Fibroblast of skin of back (primary cell): ENCODE measurements at regions not wholly inside any gene's neighbourhood (a gene's known extent, or its start where the extent isn't known, plus 50 kb on each side); places are given as distances from the start of the nearest gene placed in this dataset.

ENCODE experiments used
- DNase-seq: peaks from one replicate; pipeline ENCODE4 v3.0.0-alpha.2; 2013

DNA sequence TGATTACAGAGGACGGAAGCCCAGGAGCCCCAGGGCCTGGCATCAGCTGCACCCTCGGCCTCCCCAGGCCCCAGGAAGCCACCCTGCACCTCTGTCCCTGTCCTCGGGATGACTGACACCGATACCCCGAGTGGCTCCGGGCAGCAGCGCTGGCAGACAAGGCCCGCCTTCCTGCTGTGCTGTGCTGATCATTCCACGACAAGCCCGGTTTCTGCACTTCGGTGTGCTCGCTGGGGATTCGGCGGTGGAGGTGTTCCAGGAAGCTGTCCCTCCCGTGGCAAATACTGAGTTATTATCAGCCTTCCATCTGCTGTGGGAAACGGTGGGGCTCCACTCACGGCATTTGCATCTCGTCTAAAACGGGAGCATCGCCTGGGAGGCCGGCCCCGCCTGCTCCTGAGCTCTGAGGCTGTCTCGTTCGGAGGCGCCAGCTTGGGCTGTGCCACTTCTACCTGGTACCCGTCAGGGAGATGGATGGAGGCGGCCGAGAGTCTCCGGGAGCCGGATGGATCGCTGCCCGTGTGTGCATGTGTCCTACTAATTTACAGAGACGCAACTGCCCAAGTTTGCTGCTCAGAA lies 506.1 kb downstream of the BRD1 start:
- DNase-seq: no peak

DNA sequence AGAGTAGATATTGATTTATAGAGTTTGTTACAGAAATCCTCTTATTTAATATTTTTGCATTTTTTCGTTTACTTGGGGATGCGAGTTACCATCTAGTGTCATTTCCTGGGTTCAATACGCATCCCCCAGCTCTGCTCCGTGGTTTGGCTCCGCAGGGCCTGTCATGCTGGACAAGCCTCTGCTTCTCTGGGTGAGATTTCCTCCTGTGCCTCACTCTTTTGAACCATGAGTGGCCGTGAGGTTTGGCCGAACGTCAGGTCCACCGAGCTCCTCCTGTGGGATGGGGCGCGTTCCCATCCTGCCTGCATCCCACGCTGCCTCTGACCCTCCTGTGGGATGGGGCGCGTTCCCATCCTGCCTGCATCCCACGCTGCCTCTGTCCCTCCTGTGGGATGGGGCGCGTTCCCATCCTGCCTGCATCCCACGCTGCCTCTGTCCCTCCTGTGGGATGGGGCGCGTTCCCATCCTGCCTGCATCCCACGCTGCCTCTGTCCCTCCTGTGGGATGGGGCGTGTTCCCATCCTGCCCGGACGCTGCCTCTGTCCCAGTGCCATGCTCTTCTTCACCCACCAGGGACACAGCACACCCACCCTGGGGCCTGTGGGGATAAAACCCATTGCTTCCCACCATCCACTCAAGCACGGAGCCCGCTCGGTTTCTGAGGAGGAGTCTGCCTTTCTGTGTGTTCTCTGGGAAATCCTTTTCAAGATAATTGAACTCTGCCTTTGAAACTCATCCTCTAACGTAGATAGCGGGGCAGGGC lies 506.8 kb downstream of the BRD1 start:
- no peak for DNase-seq

DNA sequence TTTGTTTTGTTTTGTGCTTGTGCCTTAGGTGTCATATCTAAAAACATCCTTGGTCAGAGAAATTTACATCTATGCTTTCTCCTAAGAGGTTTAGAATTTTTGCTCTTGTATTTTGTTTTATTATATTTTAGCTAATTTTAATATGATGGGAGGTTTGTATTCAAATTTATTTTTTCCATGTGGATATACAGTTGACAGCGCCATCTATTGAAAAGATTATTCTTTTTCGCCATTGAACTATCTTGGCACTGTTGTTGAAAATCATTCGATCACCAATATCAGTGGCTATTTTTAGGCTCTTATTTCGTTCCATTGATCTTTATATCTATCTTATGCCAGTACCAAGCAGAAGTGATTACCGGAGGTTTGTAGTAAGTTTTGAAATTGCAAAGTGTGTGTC lies 510.3 kb downstream of the BRD1 start:
- DNase-seq: no peak

DNA sequence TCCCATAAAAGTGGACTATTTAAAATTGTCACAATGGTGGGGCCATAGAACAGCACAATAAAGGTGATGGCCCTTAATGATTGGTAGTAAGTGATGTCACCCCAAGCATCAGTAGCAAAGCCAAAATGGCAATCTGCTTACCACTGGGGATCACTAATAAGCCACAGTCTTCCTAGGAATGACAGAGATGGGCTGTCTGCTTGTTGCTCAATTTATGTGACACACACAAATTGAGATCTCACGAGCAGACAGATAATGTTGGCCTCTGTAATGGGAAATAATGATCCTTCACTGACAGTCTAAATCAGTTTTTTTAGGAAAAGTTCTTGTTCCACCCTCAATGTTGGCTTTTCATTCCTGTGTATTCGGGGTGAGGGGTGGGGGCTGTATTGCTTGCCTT lies 515.1 kb downstream of the BRD1 start:
- no peak for DNase-seq

DNA sequence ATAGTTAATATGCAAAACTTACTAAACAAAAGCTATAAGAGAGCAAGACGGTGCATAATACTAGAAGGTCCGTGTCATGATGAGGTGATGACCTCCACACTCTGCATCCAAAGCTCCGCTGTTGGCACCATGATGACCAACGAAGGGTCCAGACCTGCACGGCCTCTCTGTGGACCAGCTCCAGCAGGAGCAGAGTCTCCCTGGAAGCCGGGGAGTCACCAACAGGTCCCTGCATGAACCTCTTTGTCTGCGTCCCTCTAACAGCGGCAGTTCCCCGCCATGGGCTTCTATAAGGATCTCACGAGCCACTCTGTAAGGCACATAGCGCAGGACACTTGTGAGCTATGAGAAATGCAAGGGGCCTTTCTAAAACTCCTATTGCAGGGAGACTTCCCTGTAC lies 517.3 kb downstream of the BRD1 start:
- DNase-seq: no peak

DNA sequence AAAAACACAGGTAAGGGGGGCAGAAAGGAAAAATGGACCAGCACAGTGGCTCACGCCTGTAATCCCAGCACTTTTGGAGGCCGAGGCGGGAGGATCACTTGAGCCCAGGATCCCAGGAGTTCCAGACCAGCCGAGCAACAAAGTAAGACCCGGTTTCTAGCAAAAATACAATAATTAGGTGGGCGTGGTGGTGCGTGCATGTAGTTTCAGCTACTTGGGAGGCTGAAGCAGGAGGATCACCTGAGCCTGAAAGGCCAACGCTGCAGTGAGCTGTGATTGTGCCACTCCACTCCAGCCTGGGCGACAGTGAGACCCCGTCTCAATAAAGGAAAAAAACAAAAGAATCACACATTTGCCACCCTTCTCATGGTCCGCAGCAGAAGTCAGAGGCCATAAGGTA lies 519.4 kb downstream of the BRD1 start:
- DNase-seq: no peak

DNA sequence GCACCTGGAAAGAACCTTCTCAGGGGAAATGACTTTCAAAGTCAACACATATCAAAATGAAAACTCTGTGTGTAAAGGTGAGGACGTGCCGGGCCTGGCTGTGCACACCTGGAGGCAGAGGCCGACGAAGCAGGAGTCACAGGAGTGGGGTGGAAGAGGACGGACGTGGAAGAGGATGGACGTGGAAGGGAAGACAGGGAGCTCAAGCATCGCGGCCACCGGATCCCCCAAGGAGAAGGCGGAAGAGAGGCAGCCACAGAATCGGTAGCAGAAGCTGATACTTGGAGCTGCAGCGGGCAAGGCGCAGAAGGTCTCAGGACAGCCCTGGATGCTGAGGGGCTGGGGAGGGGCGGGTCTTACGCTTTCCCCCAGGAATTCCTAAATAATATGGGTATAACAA lies 519.8 kb downstream of the BRD1 start:
- DNase-seq: no peak

DNA sequence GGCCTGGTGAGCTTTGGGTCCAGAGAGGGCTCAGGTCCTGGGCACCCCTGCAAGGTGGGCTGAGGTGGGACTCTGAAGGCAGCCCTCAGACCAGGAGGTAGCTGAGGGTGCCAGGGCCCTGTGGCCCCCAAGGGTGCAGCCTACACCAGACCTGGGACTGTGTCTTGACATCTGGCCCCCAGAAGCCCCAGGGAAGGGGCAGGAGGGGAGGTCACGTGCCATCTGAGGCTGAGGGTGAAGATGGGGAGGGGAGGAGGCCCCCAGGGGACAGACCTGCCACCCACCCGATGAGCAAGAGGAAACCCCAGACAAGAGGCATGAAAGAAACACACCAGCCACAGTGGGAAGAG lies 520.2 kb downstream of the BRD1 start:
- DNase-seq: no peak

DNA sequence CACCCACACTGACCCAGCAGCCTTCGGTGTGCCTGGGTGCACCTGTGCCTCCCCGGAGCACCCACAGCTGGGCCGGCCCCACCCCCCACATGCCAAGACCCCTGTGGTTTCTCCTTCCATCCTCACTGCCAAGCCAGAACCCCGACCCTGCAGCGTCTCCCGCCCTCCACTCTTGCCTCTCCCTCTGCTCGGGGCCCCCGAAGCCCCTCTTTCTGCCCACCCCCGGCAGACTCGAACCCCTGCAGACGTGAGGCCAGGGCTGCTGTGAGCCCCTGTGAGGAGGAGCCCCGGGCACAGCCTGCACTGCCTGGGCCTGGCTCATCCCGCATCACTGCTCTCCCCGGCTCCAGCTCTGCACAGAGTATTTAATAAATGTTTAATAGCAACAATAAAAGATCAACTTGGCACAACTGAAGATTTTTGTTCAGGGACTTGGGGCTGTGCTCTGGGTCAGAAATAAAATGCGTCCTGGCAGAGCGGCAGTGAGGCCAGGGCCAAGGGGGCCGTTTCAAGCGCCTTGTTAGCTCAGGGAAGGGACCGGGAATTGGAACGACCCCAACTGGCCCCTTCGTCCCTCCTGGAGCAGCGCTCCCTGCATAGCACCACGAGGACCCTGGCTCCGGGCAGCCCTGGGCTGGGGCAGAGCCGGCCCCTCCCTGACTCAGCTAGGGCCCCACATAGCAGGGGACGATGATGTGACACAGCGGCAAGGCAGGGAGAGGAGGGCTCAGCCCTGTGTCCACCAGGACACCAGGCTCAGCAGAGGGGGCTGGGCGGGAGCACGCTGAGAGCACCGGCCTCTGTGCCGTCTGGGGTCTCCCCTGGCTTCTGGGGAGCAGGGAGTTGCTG lies 520.8 kb downstream of the BRD1 start:
- DNase-seq: no peak

DNA sequence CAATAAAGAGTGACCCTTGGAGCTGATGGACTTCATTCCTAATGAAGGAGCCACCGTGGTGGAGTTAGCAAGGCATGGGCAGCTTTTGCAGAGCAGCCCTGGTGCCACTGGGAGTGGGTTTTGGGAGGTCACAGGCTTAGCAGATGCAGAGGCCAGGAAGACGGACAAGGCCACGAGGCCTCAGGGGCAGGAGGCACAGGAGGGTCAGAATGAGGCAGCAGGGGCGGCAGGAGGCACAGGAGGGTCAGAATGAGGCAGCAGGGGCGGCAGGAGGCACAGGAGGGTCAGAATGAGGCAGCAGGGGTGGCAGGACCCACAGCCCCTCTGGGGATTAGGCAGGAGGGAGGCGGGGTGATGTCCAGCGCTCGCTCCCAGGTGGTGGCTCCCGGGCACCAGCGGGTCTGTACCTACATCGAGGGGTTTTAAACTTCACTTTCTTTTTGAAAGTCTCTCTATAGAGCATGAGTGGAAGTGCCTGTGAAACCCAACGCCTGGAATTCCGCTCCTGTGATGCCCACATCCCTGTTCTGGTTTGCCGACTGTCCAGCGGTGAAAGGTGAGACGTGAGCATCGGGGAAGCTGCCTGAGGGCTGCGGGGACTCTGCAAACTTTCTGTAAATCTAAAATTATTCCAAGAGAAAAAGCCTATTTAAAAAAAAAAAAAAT lies 521.6 kb downstream of the BRD1 start:
- DNase-seq: no peak

DNA sequence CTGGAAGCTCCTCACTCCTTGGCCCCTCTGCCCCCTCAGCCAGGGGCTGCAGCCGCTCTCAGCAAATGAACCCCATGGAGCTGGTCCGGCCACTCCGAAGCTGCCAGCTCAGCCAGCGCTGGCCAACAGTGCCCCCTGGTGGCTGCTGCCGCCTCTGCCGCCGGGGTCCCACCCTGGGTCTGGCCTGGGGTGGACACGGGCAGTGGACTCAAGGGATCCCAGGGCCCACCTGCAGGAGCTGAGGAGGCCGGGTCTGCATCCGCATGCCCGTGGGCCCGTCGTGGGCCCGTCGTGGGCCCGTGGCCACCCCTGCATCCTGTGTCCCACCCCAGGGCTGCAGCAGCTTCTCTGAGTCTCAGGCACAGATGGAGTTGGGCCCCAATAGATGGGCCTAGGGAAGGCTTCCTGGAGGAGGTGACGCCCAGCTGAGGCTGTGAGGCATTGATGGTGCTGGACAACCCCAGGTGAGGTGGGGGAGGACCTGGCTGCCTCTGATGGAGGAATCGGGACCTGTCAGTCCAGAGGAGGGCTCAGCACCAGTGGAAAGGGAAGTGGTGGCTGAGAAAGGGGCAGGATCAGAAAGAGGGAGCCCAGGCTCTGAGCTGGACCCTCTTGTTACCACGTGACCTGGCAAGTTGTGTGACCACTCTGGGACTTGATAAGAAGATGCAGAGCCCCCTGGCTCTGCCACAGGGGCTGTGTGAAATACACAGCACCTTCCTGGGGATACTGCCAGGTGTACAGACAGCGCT lies 522.3 kb downstream of the BRD1 start:
- DNase-seq: peak; percentile 44

DNA sequence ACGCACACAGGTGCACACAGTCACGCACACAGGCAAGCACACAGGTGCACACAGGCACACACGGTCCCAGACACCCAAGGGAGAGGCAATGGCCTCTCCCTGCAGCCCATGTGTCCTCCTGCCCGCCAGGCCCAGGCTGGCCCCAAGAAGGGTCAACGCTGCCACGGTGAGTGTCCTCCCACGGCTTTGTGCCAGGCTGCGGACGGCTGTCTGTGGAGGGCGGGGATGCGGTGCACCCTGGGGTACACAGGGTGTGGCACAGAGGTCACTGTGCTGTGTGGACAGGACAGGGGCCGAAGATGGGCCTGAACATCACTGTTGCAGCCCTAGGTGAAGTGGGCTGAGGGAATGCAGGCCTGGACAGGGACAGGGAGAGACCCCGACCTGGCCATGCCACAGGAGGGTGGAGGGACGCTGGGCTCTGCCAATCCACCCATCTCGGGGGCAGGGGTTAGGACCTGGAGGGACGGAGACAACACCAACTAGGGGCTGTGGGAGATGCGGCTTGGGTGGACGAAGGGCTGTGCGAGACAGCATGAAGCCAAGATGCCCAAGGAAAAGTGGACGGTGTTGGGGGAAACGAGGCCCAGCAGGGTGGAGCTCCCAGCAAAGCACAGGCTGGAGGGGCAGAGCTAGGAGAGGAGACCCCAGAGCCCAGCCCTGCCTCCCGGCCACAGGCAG lies 523.8 kb downstream of the BRD1 start:
- DNase-seq: no peak

DNA sequence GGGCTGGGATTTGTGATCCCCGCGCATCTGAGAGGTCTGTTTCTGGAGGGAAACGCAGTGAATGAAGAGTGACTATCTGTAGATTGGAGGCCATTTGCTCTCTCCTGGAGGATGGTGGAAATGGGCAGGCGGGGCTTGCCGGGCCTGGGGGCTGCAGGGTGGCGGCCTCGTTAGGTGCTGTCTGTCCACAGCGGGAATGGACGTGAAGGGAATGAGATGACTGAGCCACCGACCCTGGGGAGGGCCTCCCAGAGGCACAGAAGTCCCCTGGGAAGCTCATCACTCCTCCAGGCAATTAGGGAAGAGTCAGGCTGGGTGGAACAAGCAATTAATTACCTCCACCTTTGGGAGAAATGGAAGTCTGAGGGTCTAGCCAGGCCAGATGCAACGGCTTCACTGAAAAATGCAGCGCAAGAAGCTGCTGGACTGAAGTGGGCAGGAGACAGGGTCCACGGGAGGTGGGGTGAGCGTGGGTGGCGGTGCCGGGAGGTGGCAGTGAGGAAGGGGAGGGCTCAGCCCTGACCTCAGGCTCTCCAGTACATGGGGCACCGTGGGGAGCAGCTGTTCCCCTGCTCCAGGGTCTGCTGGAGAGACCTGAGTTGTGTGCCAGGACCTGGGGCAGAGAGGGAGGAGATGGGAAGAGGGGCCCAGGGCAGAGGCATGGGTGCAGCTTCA lies 524.5 kb downstream of the BRD1 start:
- DNase-seq: no peak

DNA sequence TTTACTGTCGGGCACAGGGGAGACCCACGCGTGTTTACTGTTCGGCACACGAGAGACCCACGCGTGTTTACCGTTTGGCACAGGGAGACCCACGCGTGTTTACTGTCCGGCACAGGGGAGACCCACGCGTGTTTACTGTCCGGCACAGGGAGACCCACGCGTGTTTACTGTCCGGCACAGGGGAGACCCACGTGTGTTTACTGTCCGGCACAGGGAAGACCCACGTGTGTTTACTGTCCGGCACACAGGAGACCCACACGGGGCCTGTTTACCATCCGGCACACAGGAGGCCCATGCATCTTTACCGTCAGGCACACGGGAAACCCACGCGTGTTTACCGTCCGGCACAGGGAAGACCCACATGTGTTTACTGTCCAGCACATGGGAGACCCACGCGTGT lies 525.1 kb downstream of the BRD1 start:
- DNase-seq: no peak

DNA sequence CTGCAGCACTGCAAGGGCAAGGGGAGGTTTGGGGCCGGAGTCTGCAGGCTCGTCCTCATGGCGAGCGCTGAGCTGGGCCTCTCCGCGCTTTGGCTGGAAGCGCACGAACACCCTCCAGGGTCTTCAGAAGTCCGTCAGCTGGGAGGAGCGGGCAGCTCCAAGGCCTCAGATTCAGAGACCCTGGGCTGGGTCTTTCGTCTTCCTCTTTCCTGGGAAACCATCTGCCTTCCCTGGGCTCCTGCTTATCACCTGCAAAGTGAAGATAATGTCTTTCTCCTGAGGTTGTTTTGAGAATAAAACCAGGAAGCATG lies 525.6 kb downstream of the BRD1 start:
- DNase-seq: no peak

DNA sequence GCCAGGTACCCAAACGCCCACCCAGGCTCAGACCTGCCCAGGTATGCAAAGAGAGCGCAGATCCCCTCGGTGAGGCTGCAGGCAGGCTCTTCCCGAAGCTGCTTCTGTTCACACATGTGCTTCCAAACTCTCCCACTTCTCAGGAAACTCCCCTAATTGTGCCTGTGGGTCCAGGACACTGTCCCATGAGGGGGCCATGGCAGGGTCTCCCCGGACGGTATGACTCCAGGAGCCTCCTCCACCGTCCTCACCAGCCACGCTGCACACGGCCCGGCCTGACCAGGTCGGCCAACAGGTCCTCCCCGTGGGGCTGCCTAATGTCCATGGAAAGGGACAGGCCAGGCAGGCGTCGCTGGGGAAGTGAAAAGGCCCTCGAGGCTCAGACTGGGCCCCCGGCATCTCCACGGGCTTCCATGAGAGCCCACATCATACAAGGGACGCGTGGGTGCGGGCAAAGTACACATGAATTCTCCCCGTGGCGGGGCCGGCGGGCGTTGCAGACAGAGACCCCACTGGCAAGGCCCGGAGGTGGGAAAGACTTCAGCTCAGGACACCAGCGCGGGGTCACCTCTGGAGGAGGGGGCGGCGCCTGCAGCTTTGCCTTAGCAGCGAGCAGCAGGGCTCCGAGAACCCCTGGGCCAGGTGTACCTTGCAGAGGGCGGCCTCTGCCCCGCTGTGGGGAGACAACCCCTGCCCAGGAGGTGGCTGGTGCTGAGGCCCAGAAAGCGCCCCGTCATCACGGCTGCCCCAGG lies 526.1 kb downstream of the BRD1 start:
- no peak for DNase-seq

DNA sequence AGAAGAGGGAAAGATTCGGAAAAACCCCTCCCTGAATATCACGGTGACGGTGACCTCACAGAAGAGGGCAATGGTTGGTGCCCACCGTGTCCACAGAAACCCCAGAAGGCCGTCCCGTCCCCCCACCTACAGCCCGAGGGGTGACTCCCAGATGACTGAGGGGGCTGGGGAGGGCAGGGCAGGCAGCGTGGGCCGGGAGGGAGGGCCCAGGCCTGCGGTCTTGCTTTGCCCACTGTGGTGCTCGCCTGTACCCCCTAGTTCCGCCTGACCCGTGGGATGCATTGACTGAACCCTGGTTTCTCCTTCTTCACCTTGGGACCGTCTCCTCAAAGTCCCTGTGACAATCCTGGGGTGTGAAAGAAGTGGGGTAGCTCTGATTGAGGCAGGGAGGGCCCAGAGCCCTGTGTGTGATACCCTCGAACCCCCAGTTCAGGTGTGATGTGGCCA lies 526.7 kb downstream of the BRD1 start:
- no peak for DNase-seq

DNA sequence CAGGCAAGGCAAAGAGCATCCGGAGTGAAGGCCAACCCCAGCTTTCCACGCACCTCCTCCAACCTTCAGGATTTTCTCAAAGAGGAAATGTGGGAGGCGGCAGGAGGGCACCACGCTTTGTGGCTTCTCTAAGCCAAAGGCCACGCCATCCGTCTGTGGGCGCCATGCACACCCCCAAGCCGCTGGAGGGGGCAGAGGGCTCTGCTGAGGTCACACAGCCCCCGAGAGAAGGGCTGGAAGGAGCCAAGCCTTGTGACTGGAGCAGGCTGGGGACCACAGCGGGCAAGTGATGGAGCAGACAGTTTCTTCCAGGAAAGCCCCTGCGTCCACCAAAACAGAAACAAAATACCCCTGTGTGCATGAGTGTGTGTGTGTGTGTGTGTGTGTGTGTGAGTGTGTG lies 527.4 kb downstream of the BRD1 start:
- no peak for DNase-seq

DNA sequence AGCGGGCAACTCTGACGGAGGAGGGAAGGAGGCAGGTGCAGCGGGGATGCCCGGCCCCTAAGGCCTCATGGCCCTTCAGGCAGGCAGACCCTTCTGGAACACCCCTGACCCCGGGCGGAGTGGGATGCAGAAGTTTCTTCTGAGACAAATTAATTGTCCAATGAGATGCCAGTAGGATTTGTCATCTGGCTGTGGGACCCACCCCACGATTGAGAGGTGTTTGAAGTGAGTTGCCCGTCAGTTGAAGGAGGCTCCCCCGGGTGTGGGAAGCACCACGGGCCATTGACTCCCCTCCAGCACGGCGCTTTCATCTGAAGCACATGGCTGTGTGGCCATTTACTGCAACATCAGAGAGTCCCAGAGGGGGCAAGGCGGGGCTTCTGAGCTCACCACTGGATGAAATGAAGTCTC lies 527.8 kb downstream of the BRD1 start:
- DNase-seq: no peak

DNA sequence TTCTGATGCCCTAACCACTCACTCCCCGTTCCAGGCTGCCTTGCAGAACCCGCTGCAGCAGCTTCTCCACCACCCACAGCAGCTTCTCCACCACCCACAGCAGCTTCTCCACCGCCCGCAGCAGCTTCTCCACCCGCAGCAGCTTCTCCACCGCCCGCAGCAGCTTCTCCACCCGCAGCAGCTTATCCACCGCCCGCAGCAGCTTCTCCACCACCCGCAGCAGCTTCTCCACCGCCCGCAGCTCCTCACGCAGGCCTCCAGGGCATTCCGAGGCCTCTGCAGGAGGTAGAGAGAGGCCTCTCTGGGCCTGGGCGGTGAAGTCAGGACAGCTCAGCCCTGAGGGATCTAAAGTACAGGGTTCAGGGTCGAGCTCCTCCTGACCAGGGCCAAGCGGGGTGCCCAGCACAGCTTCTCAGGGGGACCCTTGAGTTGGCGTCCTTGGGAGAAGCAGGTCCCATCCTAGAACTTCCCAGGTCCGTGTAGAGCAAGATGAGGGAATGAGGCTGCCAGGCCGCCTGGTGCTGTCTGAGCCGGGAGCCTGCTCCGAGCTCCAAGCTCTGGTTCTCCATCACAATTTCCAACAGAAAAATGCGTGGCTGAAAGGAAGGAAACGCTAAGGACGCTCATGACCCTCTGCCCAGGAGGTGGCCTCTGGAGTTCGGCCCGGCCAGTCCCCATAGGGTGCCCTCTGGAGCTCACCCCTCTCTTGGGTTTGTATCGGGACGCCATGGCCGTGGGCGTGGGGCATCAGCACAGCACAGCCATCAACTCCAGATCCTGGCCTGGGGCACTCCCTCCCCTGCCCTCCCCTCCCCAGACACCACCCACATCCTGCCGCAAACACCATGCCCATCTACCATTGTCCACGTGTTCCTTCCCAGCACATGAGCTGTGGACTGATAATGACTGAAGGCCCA lies 528.6 kb downstream of the BRD1 start:
- DNase-seq: no peak
